ENCODE measurements at regions not wholly inside any gene's neighbourhood (a gene's known extent, or its start where the extent isn't known, plus 50 kb on each side); places are given as distances from the start of the nearest gene placed in this dataset.

GRCh38 chr16:87552072-87552718, 50.1 kb upstream of the JPH3 start:
- Histone ChIP-seq H3K27ac (no peak overlapping the region), H3K27me3 (peaks cover 0 to 12% (median 0%) of the 10 kb centered on the region in 3 donors), H3K4me3 (no peak overlapping the region), H3K4me1 (no peaks in the 10 kb centered on the region), H3K36me3 (no peaks in the 10 kb centered on the region), H3K9me3 (no peaks in the 10 kb centered on the region)
- intact Hi-C loops (cut with DNase I; ENCODE audit: low total_unique reads) (no loop called here), in situ Hi-C loops (cut with MboI; ENCODE audit: low sequenced_read_pairs in 4 of 4) (no loop called here)
- TF ChIP-seq POLR2A (IDR thresholded peaks at IDR 0.05) (no peak), CTCF (IDR thresholded peaks at IDR 0.05 in 4 of 5, conservative IDR thresholded peaks at IDR 0.05 in 1 of 5) (no peak)
- DNase-seq (no peak), ATAC-seq (no peak)

- H3K27ac ChIP-seq, result no peak overlapping the region
- H3K4me3 ChIP-seq, result no peak overlapping the region
- intact Hi-C loops (cut with DNase I; ENCODE audit: low total_unique reads) (no loop called here), in situ Hi-C loops (cut with MboI; ENCODE audit: low sequenced_read_pairs in 4 of 4) (no loop called here)
- TF ChIP-seq POLR2A (IDR thresholded peaks at IDR 0.05), result no peak
- no peak for TF ChIP-seq CTCF (IDR thresholded peaks at IDR 0.05 in 4 of 5, conservative IDR thresholded peaks at IDR 0.05 in 1 of 5)
- H3K36me3 ChIP-seq, result no peaks in the 10 kb centered on the region
- no peak for ATAC-seq
- H3K4me1 ChIP-seq, result no peaks in the 10 kb centered on the region
- H3K27me3 ChIP-seq, result peaks cover 0 to 9% (median 0%) of the 10 kb centered on the region in 3 donors
- H3K9me3 ChIP-seq, result no peaks in the 10 kb centered on the region
- DNase-seq, result no peak
Measured at GRCh38 chr16:87551487-87551886, 50.8 kb upstream of the JPH3 start.

GRCh38 chr16:87550495-87550961, 51.8 kb upstream of the JPH3 start:
- in situ Hi-C loops (cut with MboI; ENCODE audit: low sequenced_read_pairs in 4 of 4), result no loop called here
- peaks cover 0 to 12% (median 3%) of the 10 kb centered on the region in 3 donors for H3K27me3 ChIP-seq
- intact Hi-C loops (cut with DNase I; ENCODE audit: low total_unique reads), result loop anchor here (1.0 kb wide), 1 partner anchor 86 kb away; no protein-coding TSS in a partner anchor
- peak in 1 of 2 donors; percentile 27 for DNase-seq
- no peak for TF ChIP-seq POLR2A (IDR thresholded peaks at IDR 0.05)
- peak; percentile 59 to 93 (median 90) for TF ChIP-seq CTCF (IDR thresholded peaks at IDR 0.05 in 4 of 5, conservative IDR thresholded peaks at IDR 0.05 in 1 of 5)
- H3K4me1 ChIP-seq, result no peaks in the 10 kb centered on the region
- no peak for ATAC-seq
- H3K4me3 ChIP-seq, result no peak overlapping the region
- H3K9me3 ChIP-seq, result peaks cover 0 to 4% (median 0%) of the 10 kb centered on the region in 3 donors
- H3K27ac ChIP-seq, result no peak overlapping the region
- no peaks in the 10 kb centered on the region for H3K36me3 ChIP-seq

GRCh38 chr16:87549627-87550494, 52.4 kb upstream of the JPH3 start:
- Histone ChIP-seq H3K9me3 (peaks cover 0 to 4% (median 0%) of the 10 kb centered on the region in 3 donors), H3K4me1 (no peaks in the 10 kb centered on the region), H3K27ac (no peak overlapping the region), H3K36me3 (no peaks in the 10 kb centered on the region), H3K4me3 (no peak overlapping the region), H3K27me3 (peaks cover 0 to 13% (median 3%) of the 10 kb centered on the region in 3 donors)
- intact Hi-C loops (cut with DNase I; ENCODE audit: low total_unique reads), result loop anchor here (1.0 to 10.0 kb wide), 3 partner anchors 86 to 235 kb away; partner anchors contain the start of gene C16orf95
- TF ChIP-seq CTCF (IDR thresholded peaks at IDR 0.05 in 4 of 5, conservative IDR thresholded peaks at IDR 0.05 in 1 of 5), result no peak
- no peak for TF ChIP-seq POLR2A (IDR thresholded peaks at IDR 0.05)
- ATAC-seq (no peak), DNase-seq (no peak)
- in situ Hi-C loops (cut with MboI; ENCODE audit: low sequenced_read_pairs in 4 of 4), result no loop called here
